Inflammatory macrophage treated with lipopolysaccharide for 1 hour (primary cell): ENCODE measurements at regions not wholly inside any gene's neighbourhood (a gene's known extent, or its start where the extent isn't known, plus 50 kb on each side); places are given as distances from the start of the nearest gene placed in this dataset.
A peak's percentile ranks its signal among the peaks of the same experiment; 100 is the strongest.
"Not testable (repeated sequence)": the region's sequence is repeated elsewhere in the genome, so short reads cannot be mapped to it uniquely, and the experiment has no call there.

Experiments
- DNase-seq, 2 donors: peaks; one replicate each; pipeline ENCODE4 v3.0.0-alpha.2; 2020 to 2022

DNA sequence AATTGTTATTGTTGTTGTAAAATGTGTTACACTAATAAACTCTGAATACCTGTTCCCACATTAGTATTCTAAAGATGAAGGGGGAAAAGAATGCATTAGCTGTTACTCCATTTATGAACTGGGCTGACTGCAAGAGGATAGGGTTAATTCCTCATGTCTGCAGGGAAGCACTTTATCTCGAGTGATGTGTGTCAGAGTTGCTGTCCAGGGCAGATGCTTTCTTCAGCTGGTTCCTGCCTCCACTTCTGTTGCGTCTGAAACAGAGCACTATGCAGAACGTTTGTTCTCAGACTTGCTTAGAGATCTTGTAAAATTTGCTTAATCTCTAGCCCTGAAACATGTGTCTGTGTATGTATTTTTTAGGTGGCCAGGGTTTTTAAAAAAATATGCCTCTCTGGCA lies 318.8 kb downstream of the SPRY2 start:
- no peak for DNase-seq

DNA sequence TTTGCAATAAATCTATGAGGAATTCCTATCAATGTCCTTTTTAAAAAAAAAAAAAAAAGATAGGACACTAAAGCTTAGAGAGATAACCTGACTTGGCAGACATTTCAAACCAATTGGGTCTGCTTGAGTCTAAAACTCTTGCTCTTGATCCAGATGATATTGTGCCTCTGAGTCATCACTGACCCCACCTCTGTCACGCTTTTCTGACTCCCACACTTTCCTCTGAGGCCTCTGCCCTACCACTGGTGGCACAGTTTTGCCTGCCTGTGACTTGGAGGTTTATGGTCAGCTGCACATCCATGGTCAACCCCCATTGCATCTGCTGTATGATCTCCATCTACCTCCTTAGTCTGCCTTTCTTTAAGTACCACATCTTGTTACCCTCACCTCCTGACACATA lies 328.7 kb downstream of the SPRY2 start:
- peak; percentile 29 to 30 for DNase-seq

- no peak for DNase-seq
These were observed 329.3 kb downstream of the SPRY2 start for GRCh38 chr13:80011448-80012212.

- DNase-seq = no peak
These were observed 330.1 kb downstream of the SPRY2 start for GRCh38 chr13:80010846-80011245.

DNA sequence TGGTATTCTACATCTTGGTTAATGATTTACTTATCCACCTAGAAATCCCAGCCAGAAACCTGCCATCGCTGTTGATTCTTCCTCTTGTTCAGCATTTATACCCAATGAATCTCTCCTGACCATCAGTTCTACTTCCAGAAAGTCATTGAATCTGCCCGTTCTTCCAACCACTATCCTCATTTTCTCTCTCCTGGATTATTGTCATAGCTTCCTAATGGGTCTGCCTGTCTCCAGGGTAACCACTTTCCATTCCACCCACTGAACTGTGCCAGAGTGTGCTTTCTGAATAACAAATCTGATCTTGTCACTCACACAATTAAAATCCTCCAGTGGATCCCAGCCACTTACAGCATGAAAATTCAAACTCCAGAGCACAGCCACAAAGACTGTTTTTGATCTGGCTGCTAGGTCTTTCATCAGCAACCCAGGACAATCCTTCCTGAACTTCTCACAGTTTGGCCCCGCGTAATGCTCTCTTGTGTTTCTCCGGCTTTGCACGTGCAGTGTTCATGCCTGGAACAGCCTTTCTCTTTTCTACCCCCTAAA lies 330.6 kb downstream of the SPRY2 start:
- DNase-seq = no peak

DNA sequence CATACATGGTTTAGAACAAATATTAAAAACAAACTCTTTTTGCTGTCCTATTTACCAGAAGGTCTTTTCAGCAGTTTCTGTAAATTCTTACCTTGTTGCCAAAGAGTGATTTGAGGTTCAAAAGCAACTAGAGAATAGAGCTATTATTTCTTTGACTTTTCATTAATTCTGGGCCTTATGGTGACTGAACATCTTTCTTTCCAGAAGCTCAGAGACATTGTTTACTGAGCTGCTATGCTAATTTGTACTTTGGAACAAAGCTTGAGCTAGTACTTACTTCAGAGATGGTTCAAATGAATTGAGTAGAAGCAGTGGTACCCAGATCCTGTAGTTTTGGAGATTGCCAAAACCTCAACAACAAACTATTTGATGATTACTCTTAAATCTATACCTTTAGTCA lies 331.2 kb downstream of the SPRY2 start:
- DNase-seq = no peak

- no peak for DNase-seq
These were observed 334.0 kb downstream of the SPRY2 start for GRCh38 chr13:80006940-80007339.

DNA sequence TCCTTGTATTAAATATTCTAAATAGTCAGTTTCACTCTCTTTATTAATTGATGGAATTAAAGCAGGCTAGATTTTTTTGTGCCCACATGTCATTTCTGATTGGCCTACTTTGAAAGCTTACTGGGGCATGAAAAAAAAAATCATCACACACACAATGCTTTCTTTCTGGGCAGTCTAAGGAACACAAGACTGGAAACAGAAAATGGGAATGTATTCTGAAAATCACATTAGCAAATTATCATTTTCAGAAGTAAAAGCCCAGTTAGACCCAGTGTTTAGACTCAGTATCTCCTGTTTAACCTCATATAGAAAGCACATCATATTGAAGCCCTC lies 339.4 kb downstream of the SPRY2 start:
- no peak for DNase-seq

DNA sequence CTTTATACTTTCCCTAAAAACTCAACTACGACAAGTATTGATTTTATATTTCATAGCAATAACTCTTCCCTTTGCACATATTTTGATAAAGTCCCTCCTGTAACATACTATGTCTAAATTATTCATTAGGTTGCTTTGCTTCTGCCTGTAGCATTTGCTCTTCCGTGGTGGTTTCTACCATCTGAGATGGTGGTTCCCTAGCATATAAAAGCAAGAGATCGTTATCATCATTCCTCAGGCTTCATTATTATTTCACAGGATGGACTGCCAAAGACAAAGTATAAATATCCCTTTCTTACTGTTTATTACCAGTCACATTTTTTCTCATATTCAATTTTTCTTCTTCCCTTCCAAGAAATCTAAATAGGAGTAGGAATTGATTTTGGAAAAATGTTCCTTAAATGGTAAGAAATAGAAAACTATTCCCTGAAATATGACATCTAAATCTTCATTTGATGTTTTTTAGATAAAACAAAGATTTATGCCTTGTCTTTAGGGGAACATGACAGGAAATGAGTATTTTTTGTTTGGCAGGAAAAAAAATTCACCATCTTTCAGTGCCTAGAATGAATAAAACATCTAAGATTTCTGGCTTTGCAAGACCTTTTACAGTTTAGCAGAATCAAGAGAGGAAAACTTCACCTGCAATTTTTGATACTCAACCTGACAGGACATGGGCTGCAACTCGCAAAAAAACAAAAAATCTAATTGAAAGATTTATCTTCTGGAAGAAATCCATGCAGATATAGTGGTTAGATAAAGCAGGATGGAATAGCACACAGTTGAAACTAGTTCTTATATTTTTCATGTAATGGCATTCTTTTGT lies 340.0 kb downstream of the SPRY2 start:
- DNase-seq = no peak

- no peak for DNase-seq
These were observed 341.3 kb downstream of the SPRY2 start for GRCh38 chr13:79999601-80000000.

GRCh38 chr13:79998381-79998880 lies 342.5 kb downstream of the SPRY2 start:
- no peak for DNase-seq

DNA sequence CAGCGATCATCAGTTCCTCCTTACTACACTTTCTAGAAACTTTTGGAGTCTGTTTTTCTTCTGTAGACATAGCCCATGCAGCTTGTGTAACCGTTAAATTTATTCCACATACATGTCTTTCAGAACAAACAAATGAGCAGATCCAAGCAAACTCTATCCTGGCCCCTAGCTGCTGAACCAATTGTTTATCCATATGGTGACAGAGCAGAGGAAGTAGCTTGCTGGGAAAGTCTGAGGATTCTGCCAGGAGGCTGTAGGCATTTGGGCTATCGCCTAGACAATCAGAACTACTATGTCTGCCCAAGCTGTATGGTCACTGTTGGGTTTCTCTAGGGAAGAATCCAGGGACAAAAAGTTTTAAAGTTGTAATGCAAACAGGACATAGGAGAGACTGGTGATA lies 343.7 kb downstream of the SPRY2 start:
- no peak for DNase-seq

- DNase-seq = peak in 1 of 2 donors; percentile 24
These were observed 345.6 kb downstream of the SPRY2 start for GRCh38 chr13:79995334-79995733.

DNA sequence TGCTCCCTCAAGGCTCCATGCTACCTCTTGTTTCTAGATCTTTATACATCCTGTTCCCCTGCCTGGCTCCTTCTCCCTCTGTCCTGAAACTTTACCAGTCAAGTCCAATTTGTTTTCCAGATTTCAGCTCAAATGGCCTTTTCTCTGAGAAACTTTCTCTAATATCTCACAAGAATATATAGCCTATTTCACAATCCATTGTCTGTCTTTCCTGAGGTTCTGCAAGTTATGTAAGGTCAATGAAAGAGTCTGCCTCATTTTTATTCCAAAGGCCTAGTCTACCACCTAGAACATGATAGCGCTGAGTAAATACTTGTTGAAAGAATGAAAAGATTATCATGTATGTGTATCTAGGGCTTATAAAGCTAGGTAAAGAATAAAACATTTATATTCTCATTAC lies 348.8 kb downstream of the SPRY2 start:
- no peak for DNase-seq

DNA sequence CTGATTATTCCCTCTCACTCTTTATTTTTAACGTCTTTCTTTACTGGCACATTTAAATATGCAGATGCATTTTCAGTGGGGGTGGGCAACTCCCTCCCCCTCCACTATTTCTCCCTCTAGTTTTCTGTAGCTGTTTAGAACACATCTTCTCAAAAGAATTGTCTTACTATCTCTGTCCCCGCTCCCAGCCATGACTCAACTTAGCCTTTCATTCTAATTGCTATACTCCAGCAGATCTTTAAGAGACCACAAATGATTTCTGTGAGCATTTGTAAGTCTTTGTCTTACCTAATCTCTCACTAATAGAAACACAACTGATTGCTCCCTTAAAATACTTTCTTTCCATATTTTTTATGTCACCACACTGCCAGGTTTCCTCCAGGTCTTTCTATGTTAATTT lies 350.9 kb downstream of the SPRY2 start:
- no peak for DNase-seq

DNA sequence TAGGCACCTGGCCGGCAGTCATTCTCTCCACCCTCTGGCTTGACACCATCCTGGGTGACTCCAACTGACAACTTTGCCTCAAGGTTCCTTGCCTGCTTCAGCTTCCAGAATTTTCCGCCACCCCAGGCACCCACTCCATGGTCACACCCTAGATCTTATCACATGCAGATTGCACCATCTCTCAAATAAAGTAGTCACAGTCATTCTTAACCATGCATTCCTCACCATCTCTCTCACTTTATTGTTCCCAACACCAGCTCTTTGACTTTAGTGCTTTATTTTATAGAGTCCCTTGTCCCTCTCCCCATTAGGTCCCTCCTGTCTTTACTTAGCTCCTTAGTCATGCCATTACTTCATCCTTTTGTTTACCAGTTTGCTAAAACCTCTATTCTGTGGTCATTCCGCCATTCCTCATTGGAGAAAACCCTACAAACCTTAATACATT lies 351.7 kb downstream of the SPRY2 start:
- no peak for DNase-seq

DNA sequence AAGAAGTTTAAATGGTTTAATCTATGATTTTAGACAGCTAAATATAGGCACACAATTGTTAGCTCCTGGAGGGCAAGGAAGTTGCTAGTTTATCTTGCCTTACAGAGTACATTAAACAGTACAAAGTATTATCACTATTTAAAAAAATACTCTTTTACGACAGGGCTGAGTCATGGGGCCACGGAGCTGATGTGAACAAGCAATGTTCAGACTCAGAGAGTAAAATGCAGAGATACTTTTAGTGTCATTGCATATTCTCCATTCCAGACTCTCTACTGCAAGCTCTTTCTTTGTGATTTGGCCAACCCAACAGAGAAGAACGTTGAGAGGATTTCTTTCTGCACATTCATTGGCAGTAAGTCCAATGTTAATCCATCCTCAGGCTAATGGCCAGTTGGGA lies 352.4 kb downstream of the SPRY2 start:
- no peak for DNase-seq

GRCh38 chr13:79987761-79988160 lies 353.2 kb downstream of the SPRY2 start:
- no peak for DNase-seq

DNA sequence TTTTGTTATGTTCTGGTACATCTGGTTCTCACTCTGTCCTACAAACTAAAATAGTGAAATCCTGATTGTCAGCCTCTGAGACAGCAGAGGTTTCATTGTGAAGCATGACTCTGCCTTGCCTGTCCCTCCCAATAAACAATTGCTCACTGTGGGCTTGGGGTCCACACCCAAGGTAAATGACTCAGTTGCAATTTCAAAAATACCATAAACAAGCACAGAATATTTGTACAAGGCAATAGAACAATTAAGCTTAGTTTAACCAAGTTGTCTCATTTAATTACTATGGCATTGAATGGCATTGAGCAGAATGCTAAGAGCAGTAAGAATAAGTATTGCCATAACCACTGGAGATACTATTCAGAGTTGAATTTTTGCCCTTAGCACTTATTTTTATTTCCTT lies 353.6 kb downstream of the SPRY2 start:
- DNase-seq = no peak

- DNase-seq = no peak
These were observed 354.0 kb downstream of the SPRY2 start for GRCh38 chr13:79986890-79987289.

GRCh38 chr13:79974935-79975650 lies 365.8 kb downstream of the SPRY2 start:
- not testable (repeated sequence) for DNase-seq

DNA sequence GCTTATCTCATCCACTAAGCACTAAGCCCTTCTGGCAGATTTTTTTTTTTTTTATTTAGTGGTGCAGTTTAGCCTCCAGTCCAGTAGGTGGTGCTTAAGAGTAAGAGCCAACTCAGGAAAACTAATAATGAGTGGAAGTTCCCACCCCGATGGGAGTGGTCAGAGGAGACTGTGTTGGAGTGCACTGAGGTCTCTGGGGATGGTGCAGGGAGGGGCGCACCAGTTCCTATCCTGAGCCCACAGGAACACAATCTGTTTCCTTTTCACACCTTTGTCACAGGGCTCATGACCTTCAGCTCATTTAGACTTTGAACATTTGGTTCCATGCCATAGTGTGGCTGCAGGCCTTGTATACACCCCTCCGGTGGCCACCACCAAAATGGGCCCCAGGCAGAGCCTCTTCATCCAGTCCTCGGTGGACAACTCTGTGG lies 367.4 kb downstream of the SPRY2 start:
- DNase-seq = peak in 1 of 2 donors; percentile 43

GRCh38 chr13:79972066-79972569 lies 368.8 kb downstream of the SPRY2 start:
- no peak for DNase-seq
